Tongue (tissue), 1 donor: ENCODE measurements at regions not wholly inside any gene's neighbourhood (a gene's known extent, or its start where the extent isn't known, plus 50 kb on each side); places are given as distances from the start of the nearest gene placed in this dataset.

Source experiments
- DNase-seq: peaks from one replicate; pipeline ENCODE4 v3.0.0-alpha.2; 2015

DNA sequence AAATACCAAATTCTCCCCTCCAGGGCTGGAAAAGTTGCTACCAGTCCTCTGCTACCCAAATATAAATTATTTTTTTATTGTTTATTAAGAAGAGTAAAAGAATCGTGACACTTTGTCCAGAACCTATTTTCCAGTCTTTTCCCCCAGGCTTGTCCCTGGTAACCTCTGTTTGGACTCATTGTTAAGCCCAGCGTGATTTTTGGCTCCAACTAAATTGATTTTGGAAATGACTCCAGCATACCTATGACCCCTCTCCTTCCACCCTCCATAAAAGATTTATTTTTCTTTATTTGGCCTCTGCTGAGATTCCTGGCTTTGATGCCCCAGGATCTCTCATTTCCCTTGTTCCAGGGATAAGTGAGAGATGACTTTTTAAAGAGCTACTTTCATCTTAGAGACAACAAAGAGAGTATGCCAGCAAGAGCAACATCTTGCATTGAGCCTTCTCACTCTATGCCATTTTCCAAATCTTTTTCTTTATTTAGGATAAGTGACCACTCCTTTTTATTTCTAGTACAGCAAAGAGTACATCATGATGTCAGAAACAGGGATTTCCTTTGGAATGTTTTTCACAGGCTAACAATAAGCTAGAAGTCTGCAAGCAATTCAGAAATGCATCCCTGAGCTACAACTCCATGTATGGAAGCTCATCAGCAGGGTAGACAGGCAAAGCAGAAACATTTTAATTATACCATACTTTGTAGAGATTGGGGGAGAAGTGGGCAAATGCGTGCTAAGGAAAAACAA is 75.8 kb downstream of the DAD1 start:
- no peak for DNase-seq

- DNase-seq: no peak
Measured at GRCh38 chr14:22512106-22512814, 76.8 kb downstream of the DAD1 start.

GRCh38 chr14:22510527-22511110 is 78.4 kb downstream of the DAD1 start:
- no peak for DNase-seq

DNA sequence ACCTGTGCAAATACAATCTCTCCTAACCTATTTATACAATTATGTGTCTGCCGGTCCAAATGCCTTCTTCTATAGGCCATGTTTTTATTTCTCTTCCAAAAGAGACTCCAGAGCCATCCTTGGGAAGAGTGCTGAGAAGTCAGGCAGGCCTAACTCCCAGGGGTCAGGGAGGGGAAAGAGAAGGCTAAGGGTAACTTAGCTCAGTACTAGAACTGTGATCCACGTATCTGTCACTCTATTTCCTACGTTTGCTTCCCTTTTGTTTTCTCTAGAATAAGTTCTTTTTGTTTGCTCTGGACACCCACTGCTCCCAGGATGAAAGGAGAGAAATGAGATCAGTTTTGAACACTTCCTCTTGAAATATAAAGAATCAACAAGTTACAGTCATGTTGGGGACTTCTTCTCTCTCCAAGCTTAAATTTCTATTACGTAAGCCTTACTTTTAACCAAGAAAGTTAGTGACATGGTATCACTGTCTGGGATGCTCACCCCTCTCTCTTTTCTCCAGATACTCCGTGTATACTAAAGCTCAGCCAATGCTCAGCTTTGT is 79.2 kb downstream of the DAD1 start:
- no peak for DNase-seq

- no peak for DNase-seq
Measured at GRCh38 chr14:22509036-22509709, 79.9 kb downstream of the DAD1 start.

DNA sequence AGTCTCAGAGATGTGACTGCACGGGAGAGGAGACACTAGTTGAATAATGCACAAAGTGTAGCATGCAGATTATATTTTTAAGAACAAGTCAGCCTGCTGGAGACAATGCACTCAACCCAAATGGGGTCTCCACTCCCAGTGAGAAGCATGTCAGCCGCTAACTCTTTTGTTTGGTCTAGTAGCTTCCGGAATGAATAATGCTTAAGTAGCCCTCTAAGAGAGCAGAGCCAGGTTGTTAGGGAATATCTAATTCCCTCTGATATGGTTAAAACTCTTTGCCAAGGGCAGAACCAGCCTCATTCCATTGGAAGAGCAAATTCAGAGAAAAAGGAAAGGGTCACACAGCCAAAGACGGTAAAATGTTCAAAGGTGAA is 80.4 kb downstream of the DAD1 start:
- no peak for DNase-seq

GRCh38 chr14:22508150-22508457 is 80.9 kb downstream of the DAD1 start:
- no peak for DNase-seq

GRCh38 chr14:22506778-22507351 is 82.2 kb downstream of the DAD1 start:
- no peak for DNase-seq

GRCh38 chr14:22506378-22506710 is 82.7 kb downstream of the DAD1 start:
- no peak for DNase-seq

- DNase-seq: no peak
Measured at GRCh38 chr14:22505697-22506377, 83.2 kb downstream of the DAD1 start.

DNA sequence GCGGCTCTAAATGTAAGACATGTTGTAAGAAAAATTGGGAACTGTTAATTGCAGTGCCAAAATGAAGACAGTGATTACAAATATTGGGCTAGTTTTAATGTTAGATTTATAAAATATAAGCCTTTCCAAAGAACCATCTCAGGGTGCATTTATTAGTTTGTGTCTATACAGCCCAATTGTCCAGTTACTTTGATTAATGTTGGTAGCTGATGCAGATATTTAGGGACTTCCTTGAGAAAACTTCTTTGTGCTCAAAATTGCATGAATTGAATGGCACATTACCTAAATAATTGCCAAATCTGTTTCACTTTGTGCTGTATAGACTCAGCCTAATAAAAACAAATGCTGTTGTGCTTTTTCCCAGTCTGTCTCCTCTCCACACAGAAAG is 83.7 kb downstream of the DAD1 start:
- no peak for DNase-seq

DNA sequence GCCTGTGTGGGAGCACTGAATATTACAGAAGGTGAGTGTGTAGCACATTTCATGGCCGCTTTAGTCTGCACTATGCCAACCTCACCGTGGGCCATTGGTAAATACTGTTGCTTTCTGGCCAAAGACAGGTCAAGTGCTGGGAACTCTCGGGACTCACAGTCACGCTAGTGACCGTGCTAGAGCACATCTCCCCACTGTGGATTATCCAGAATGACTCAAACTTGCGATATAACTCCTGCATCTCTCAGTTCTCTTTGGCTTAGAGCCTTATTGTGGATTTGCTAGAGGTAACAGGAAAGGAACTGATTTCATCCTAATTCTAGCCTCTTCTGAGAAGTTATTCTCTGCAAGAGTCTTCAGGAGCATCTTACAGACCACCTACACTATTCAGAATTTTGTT is 86.5 kb downstream of the DAD1 start:
- DNase-seq: no peak

DNA sequence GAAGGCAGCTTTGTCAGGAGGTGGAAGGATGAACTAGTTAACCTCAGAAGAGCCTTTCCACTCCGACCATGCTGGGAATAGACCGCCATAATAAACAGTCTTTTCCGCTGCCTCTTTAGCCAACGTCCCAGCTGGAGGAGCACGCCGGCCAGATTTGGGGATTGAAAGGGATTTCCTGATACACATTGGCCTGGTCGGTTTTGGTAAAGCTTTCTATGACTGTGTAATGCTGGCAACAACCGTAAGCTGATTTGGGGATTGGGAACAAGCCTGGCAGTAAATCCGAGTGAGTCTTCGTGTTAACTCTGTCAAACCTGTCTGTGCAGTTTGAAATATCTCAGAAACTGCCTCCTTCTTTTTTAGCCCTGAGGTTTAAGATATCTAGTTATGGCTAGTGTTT is 87.0 kb downstream of the DAD1 start:
- DNase-seq: peak; percentile 83

- DNase-seq: no peak
Measured at GRCh38 chr14:22500954-22501726, 87.9 kb downstream of the DAD1 start.

- DNase-seq: no peak
Measured at GRCh38 chr14:22500525-22500924, 88.5 kb downstream of the DAD1 start.

DNA sequence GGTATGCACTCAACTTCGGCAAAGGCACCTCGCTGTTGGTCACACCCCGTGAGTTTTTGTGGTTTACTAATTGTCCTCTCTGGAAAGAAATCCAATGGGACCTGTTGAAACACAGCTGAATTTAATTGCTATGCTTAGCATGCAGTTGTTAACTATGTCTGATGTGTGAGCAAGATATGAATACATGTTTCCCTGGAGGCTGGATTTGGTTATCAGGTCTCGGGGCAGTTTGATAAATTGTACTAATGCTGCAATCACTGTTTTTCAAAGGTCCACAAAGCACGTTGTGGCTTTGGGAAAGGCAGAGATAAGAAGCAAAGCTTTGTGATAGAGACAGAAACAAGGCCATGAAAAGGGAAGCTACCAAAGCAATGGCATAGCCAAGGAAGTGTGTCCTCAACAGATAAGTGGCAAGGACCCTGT is 91.3 kb downstream of the DAD1 start:
- DNase-seq: no peak

DNA sequence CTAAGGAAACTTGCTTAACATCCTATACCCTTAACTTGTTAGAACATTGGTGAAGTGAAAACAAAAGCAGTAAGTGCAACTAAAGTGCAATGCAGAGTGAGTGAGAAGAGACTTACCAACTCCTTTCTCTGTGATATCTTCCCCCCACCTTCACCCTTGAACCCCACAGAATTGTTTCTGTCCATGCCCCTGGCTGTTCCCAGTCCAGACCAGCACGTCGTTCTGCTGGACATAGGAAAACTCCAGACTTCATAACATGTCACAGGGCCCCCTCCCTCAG is 91.9 kb downstream of the DAD1 start:
- no peak for DNase-seq

DNA sequence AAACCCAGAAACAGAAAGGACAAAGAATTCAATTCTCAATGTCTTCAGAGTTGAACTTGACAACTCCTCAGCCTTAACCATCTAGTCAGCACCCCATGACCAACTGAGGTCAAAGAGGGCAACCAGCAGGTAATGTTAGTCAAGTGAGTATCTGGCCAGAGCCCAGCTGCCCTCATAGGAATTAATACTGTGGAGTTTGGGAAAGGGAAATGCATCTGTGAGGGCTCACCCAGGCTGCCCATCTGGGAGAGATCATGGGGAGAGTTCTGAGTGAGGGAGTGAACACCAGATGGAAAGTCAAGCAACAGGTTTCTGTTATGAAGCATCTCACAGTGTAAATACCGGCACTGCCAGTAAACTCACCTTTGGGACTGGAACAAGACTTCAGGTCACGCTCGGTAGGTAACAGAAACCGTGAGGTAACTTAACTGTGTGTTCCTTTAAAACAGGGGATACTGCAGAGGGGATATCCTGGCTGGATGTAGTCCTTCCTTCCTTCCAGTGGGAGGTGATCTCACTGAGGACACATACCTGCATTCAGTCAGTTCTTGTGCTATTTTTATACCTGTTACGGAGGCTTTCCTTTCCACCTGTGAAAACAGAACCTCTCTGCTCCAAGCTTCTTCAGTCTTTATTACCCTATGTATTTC is 94.4 kb downstream of the DAD1 start:
- no peak for DNase-seq

- DNase-seq: no peak
Measured at GRCh38 chr14:22493753-22494152, 95.3 kb downstream of the DAD1 start.

GRCh38 chr14:22492622-22493542 is 96.1 kb downstream of the DAD1 start:
- DNase-seq: no peak
